ENCODE measurements at regions not wholly inside any gene's neighbourhood (a gene's known extent, or its start where the extent isn't known, plus 50 kb on each side); places are given as distances from the start of the nearest gene placed in this dataset.
A peak's percentile ranks its signal among the peaks of the same experiment; 100 is the strongest.
"Not testable (repeated sequence)": the region's sequence is repeated elsewhere in the genome, so short reads cannot be mapped to it uniquely, and the experiment has no call there.

- 94% methylated on average over 2 of the region's 6 CpGs for WGBS (ENCODE audit: insufficient coverage)
- ChIA-PET POLR2A (no interaction called here), CTCF (no interaction called here)
- Histone ChIP-seq H3K4me3 (ENCODE audit: control insufficient read depth in 1 of 7, extremely low read depth in 1 of 7, insufficient read depth in 4 of 7, low read depth in 2 of 7, low read length in 6 of 7) (no peak overlapping the region), H3K4me1 (ENCODE audit: control extremely low read depth in 1 of 4, control insufficient read depth in 4 of 4, insufficient read depth in 4 of 4, low read length in 3 of 4) (no peaks in the 10 kb centered on the region), H3K27ac (ENCODE audit: insufficient read depth in 1 of 2, low read depth in 1 of 2, low read length in 2 of 2, poor library complexity in 1 of 2, severe bottlenecking in 2 of 2) (no peak overlapping the region), H3K36me3 (ENCODE audit: control insufficient read depth in 4 of 4, insufficient read depth in 4 of 4, low read length in 3 of 4) (no peaks in the 10 kb centered on the region), H3K9me3 (ENCODE audit: control extremely low read depth in 1 of 5, control insufficient read depth in 4 of 5, insufficient read depth in 2 of 5, low read depth in 1 of 5, low read length in 4 of 5) (peaks cover 0 to 11% (median 4%) of the 10 kb centered on the region in 5 experiments), H3K27me3 (replicated peaks in 2 of 5; ENCODE audit: control insufficient read depth in 4 of 5, insufficient read depth in 5 of 5, low read length in 4 of 5) (peaks cover 0 to 3% (median 0%) of the 10 kb centered on the region in 5 experiments)
- DNase-seq, result peak in 1 of 3 donors; percentile 3
Measured at GRCh38 chrX:1836683-1837082, 221.8 kb downstream of the ASMT start.

- no peaks in the 10 kb centered on the region for H3K36me3 ChIP-seq (ENCODE audit: control insufficient read depth in 4 of 4, insufficient read depth in 4 of 4, low read length in 3 of 4)
- 100% methylated on average over 6 of the region's 7 CpGs for whole genome bisulfite sequencing (ENCODE audit: insufficient coverage)
- H3K4me1 ChIP-seq (ENCODE audit: control extremely low read depth in 1 of 4, control insufficient read depth in 4 of 4, insufficient read depth in 4 of 4, low read length in 3 of 4), result no peaks in the 10 kb centered on the region
- DNase-seq, result no peak
- no peak overlapping the region for H3K4me3 ChIP-seq (ENCODE audit: control insufficient read depth in 1 of 7, extremely low read depth in 1 of 7, insufficient read depth in 4 of 7, low read depth in 2 of 7, low read length in 6 of 7)
- ChIA-PET CTCF (no interaction called here), POLR2A (no interaction called here)
- no peak overlapping the region for H3K27ac ChIP-seq (ENCODE audit: insufficient read depth in 1 of 2, low read depth in 1 of 2, low read length in 2 of 2, poor library complexity in 1 of 2, severe bottlenecking in 2 of 2)
- peaks cover 0 to 9% (median 4%) of the 10 kb centered on the region in 5 experiments for H3K9me3 ChIP-seq (ENCODE audit: control extremely low read depth in 1 of 5, control insufficient read depth in 4 of 5, insufficient read depth in 2 of 5, low read depth in 1 of 5, low read length in 4 of 5)
- no peaks in the 10 kb centered on the region for H3K27me3 ChIP-seq (replicated peaks in 2 of 5; ENCODE audit: control insufficient read depth in 4 of 5, insufficient read depth in 5 of 5, low read length in 4 of 5)
Measured at GRCh38 chrX:1841746-1842145, 226.9 kb downstream of the ASMT start.

- no CpG with 5 or more reads among the region's 4 CpGs for WGBS (ENCODE audit: insufficient coverage)
Measured at GRCh38 chrX:1847000-1847399, 232.1 kb downstream of the ASMT start.

GRCh38 chrX:1847790-1848189 is 232.9 kb downstream of the ASMT start:
- H3K27ac ChIP-seq (ENCODE audit: insufficient read depth in 1 of 2, low read depth in 1 of 2, low read length in 2 of 2, poor library complexity in 1 of 2, severe bottlenecking in 2 of 2); DNase-seq; H3K4me1 ChIP-seq (ENCODE audit: control extremely low read depth in 1 of 4, control insufficient read depth in 4 of 4, insufficient read depth in 4 of 4, low read length in 3 of 4); H3K27me3 ChIP-seq (replicated peaks in 2 of 5; ENCODE audit: control insufficient read depth in 4 of 5, insufficient read depth in 5 of 5, low read length in 4 of 5); H3K4me3 ChIP-seq (ENCODE audit: control insufficient read depth in 1 of 7, extremely low read depth in 1 of 7, insufficient read depth in 4 of 7, low read depth in 2 of 7, low read length in 6 of 7); H3K36me3 ChIP-seq (ENCODE audit: control insufficient read depth in 4 of 4, insufficient read depth in 4 of 4, low read length in 3 of 4); CTCF ChIA-PET; POLR2A ChIA-PET; H3K9me3 ChIP-seq (ENCODE audit: control extremely low read depth in 1 of 5, control insufficient read depth in 4 of 5, insufficient read depth in 2 of 5, low read depth in 1 of 5, low read length in 4 of 5): not testable (repeated sequence)
- 40% methylated on average over 1 of the region's 2 CpGs for WGBS (ENCODE audit: insufficient coverage)

More at GRCh38 chrX:1847000-1847399, 232.1 kb downstream of the ASMT start:
- H3K4me3 ChIP-seq (ENCODE audit: control insufficient read depth in 1 of 7, extremely low read depth in 1 of 7, insufficient read depth in 4 of 7, low read depth in 2 of 7, low read length in 6 of 7); DNase-seq; H3K36me3 ChIP-seq (ENCODE audit: control insufficient read depth in 4 of 4, insufficient read depth in 4 of 4, low read length in 3 of 4); POLR2A ChIA-PET; H3K27ac ChIP-seq (ENCODE audit: insufficient read depth in 1 of 2, low read depth in 1 of 2, low read length in 2 of 2, poor library complexity in 1 of 2, severe bottlenecking in 2 of 2); CTCF ChIA-PET; H3K4me1 ChIP-seq (ENCODE audit: control extremely low read depth in 1 of 4, control insufficient read depth in 4 of 4, insufficient read depth in 4 of 4, low read length in 3 of 4); H3K9me3 ChIP-seq (ENCODE audit: control extremely low read depth in 1 of 5, control insufficient read depth in 4 of 5, insufficient read depth in 2 of 5, low read depth in 1 of 5, low read length in 4 of 5); H3K27me3 ChIP-seq (replicated peaks in 2 of 5; ENCODE audit: control insufficient read depth in 4 of 5, insufficient read depth in 5 of 5, low read length in 4 of 5): not testable (repeated sequence)

GRCh38 chrX:1851527-1851926 is 236.7 kb downstream of the ASMT start:
- Histone ChIP-seq H3K27me3 (replicated peaks in 2 of 5; ENCODE audit: control insufficient read depth in 4 of 5, insufficient read depth in 5 of 5, low read length in 4 of 5) (no peaks in the 10 kb centered on the region), H3K27ac (ENCODE audit: insufficient read depth in 1 of 2, low read depth in 1 of 2, low read length in 2 of 2, poor library complexity in 1 of 2, severe bottlenecking in 2 of 2) (no peak overlapping the region), H3K4me3 (ENCODE audit: control insufficient read depth in 1 of 7, extremely low read depth in 1 of 7, insufficient read depth in 4 of 7, low read depth in 2 of 7, low read length in 6 of 7) (no peak overlapping the region), H3K9me3 (ENCODE audit: control extremely low read depth in 1 of 5, control insufficient read depth in 4 of 5, insufficient read depth in 2 of 5, low read depth in 1 of 5, low read length in 4 of 5) (peaks cover 0 to 4% (median 0%) of the 10 kb centered on the region in 5 experiments), H3K4me1 (ENCODE audit: control extremely low read depth in 1 of 4, control insufficient read depth in 4 of 4, insufficient read depth in 4 of 4, low read length in 3 of 4) (no peaks in the 10 kb centered on the region), H3K36me3 (ENCODE audit: control insufficient read depth in 4 of 4, insufficient read depth in 4 of 4, low read length in 3 of 4) (no peaks in the 10 kb centered on the region)
- 93% methylated on average over 2 of the region's 6 CpGs for WGBS (ENCODE audit: insufficient coverage)
- no peak for DNase-seq
- POLR2A ChIA-PET, result no interaction called here
- CTCF ChIA-PET, result no interaction called here

- ChIA-PET CTCF (no interaction called here), POLR2A (no interaction called here)
- Histone ChIP-seq H3K36me3 (ENCODE audit: control insufficient read depth in 4 of 4, insufficient read depth in 4 of 4, low read length in 3 of 4) (no peaks in the 10 kb centered on the region), H3K27me3 (replicated peaks in 2 of 5; ENCODE audit: control insufficient read depth in 4 of 5, insufficient read depth in 5 of 5, low read length in 4 of 5) (no peaks in the 10 kb centered on the region), H3K27ac (ENCODE audit: insufficient read depth in 1 of 2, low read depth in 1 of 2, low read length in 2 of 2, poor library complexity in 1 of 2, severe bottlenecking in 2 of 2) (no peak overlapping the region), H3K4me3 (ENCODE audit: control insufficient read depth in 1 of 7, extremely low read depth in 1 of 7, insufficient read depth in 4 of 7, low read depth in 2 of 7, low read length in 6 of 7) (no peak overlapping the region), H3K4me1 (ENCODE audit: control extremely low read depth in 1 of 4, control insufficient read depth in 4 of 4, insufficient read depth in 4 of 4, low read length in 3 of 4) (no peaks in the 10 kb centered on the region), H3K9me3 (ENCODE audit: control extremely low read depth in 1 of 5, control insufficient read depth in 4 of 5, insufficient read depth in 2 of 5, low read depth in 1 of 5, low read length in 4 of 5) (peaks cover 0 to 4% (median 0%) of the 10 kb centered on the region in 5 experiments)
- DNase-seq, result no peak
- 97% methylated on average over 8 of the region's 9 CpGs for WGBS (ENCODE audit: insufficient coverage)
Measured at GRCh38 chrX:1852082-1852481, 237.2 kb downstream of the ASMT start.

GRCh38 chrX:1853447-1853846 is 238.6 kb downstream of the ASMT start:
- WGBS (ENCODE audit: insufficient coverage), result 88% methylated on average over 3 of the region's 3 CpGs
- DNase-seq, result no peak
- Histone ChIP-seq H3K4me3 (ENCODE audit: control insufficient read depth in 1 of 7, extremely low read depth in 1 of 7, insufficient read depth in 4 of 7, low read depth in 2 of 7, low read length in 6 of 7) (no peak overlapping the region), H3K27ac (ENCODE audit: insufficient read depth in 1 of 2, low read depth in 1 of 2, low read length in 2 of 2, poor library complexity in 1 of 2, severe bottlenecking in 2 of 2) (no peak overlapping the region), H3K9me3 (ENCODE audit: control extremely low read depth in 1 of 5, control insufficient read depth in 4 of 5, insufficient read depth in 2 of 5, low read depth in 1 of 5, low read length in 4 of 5) (peaks cover 0 to 4% (median 0%) of the 10 kb centered on the region in 5 experiments), H3K27me3 (replicated peaks in 2 of 5; ENCODE audit: control insufficient read depth in 4 of 5, insufficient read depth in 5 of 5, low read length in 4 of 5) (peaks cover 0 to 2% (median 0%) of the 10 kb centered on the region in 5 experiments), H3K4me1 (ENCODE audit: control extremely low read depth in 1 of 4, control insufficient read depth in 4 of 4, insufficient read depth in 4 of 4, low read length in 3 of 4) (no peaks in the 10 kb centered on the region), H3K36me3 (ENCODE audit: control insufficient read depth in 4 of 4, insufficient read depth in 4 of 4, low read length in 3 of 4) (no peaks in the 10 kb centered on the region)
- POLR2A ChIA-PET, result no interaction called here
- CTCF ChIA-PET, result no interaction called here
